ENCODE measurements at regions not wholly inside any gene's neighbourhood (a gene's known extent, or its start where the extent isn't known, plus 50 kb on each side); places are given as distances from the start of the nearest gene placed in this dataset.

GRCh38 chr18:34001376-34001775, 223.3 kb downstream of the NOL4 start:
- H3F3A ChIP-seq (ENCODE audit: insufficient read depth, low read length, poor library complexity, severe bottlenecking): no peaks in the 10 kb centered on the region
- H3K9ac ChIP-seq (ENCODE audit: low read length): no peak overlapping the region
- no peaks in the 10 kb centered on the region for H3K27me3 ChIP-seq (ENCODE audit: insufficient read depth, low read depth, low read length)
- no peak overlapping the region for H2AFZ ChIP-seq (ENCODE audit: low read depth, low read length)
- peaks cover 6% of the 10 kb centered on the region for H3K36me3 ChIP-seq (ENCODE audit: insufficient read depth, low read length)
- no peak overlapping the region for H3K27ac ChIP-seq (ENCODE audit: low read length)
- H3K9me2 ChIP-seq (ENCODE audit: insufficient read depth, low read length): no peaks in the 10 kb centered on the region
- H3K4me3 ChIP-seq (ENCODE audit: low read length): no peak overlapping the region
- H3K79me2 ChIP-seq (replicated peaks; ENCODE audit: insufficient read depth, low read length): no peaks in the 10 kb centered on the region
- TF ChIP-seq SMC3 (conservative IDR thresholded peaks at IDR 0.05; ENCODE audit: poor library complexity) (no peak), MXI1 (conservative IDR thresholded peaks at IDR 0.05; ENCODE audit: poor library complexity, severe bottlenecking) (no peak), POLR2AphosphoS5 (IDR thresholded peaks at IDR 0.05) (no peak)
- H3K9me3 ChIP-seq (ENCODE audit: low read length): peaks cover 8% of the 10 kb centered on the region
- no peak overlapping the region for H3K4me2 ChIP-seq (ENCODE audit: low read length)
- no peaks in the 10 kb centered on the region for H4K20me1 ChIP-seq (ENCODE audit: insufficient read depth)

GRCh38 chr18:33987206-33987605, 237.5 kb downstream of the NOL4 start:
- Histone ChIP-seq H3K27ac (ENCODE audit: low read length) (no peak overlapping the region), H3K79me2 (replicated peaks; ENCODE audit: insufficient read depth, low read length) (no peaks in the 10 kb centered on the region), H3K9me3 (ENCODE audit: low read length) (no peaks in the 10 kb centered on the region), H3F3A (ENCODE audit: insufficient read depth, low read length, poor library complexity, severe bottlenecking) (peaks cover 3% of the 10 kb centered on the region), H3K4me2 (ENCODE audit: low read length) (no peak overlapping the region), H3K36me3 (ENCODE audit: insufficient read depth, low read length) (no peaks in the 10 kb centered on the region), H4K20me1 (ENCODE audit: insufficient read depth) (no peaks in the 10 kb centered on the region), H3K27me3 (ENCODE audit: insufficient read depth, low read depth, low read length) (no peaks in the 10 kb centered on the region), H3K9me2 (ENCODE audit: insufficient read depth, low read length) (no peaks in the 10 kb centered on the region), H3K9ac (ENCODE audit: low read length) (no peak overlapping the region), H3K4me3 (ENCODE audit: low read length) (peak overlapping the region; percentile 15), H2AFZ (ENCODE audit: low read depth, low read length) (no peak overlapping the region)
- TF ChIP-seq TAF1 (IDR thresholded peaks at IDR 0.05; ENCODE audit: low read depth) (no peak), EP300 (conservative IDR thresholded peaks at IDR 0.05; ENCODE audit: poor library complexity, severe bottlenecking) (peak; percentile 79), RAD21 (conservative IDR thresholded peaks at IDR 0.05) (no peak), POLR2AphosphoS5 (IDR thresholded peaks at IDR 0.05) (peak; percentile 48), EZH2 (IDR thresholded peaks at IDR 0.05; ENCODE audit: borderline replicate concordance, insufficient read depth, low read length, poor library complexity, severe bottlenecking) (no peak), CTCF (IDR thresholded peaks at IDR 0.05; ENCODE audit: poor library complexity, severe bottlenecking) (no peak), REST (IDR thresholded peaks at IDR 0.05; ENCODE audit: borderline replicate concordance) (peak; percentile 64), SMC3 (conservative IDR thresholded peaks at IDR 0.05; ENCODE audit: poor library complexity) (no peak), MXI1 (conservative IDR thresholded peaks at IDR 0.05; ENCODE audit: poor library complexity, severe bottlenecking) (peak; percentile 24)

- Histone ChIP-seq H4K20me1 (ENCODE audit: insufficient read depth) (no peaks in the 10 kb centered on the region), H3K9me2 (ENCODE audit: insufficient read depth, low read length) (no peaks in the 10 kb centered on the region), H3K27ac (ENCODE audit: low read length) (no peak overlapping the region), H3K9me3 (ENCODE audit: low read length) (no peaks in the 10 kb centered on the region), H3K79me2 (replicated peaks; ENCODE audit: insufficient read depth, low read length) (no peaks in the 10 kb centered on the region), H3F3A (ENCODE audit: insufficient read depth, low read length, poor library complexity, severe bottlenecking) (peaks cover 3% of the 10 kb centered on the region), H3K27me3 (ENCODE audit: insufficient read depth, low read depth, low read length) (no peaks in the 10 kb centered on the region), H3K36me3 (ENCODE audit: insufficient read depth, low read length) (no peaks in the 10 kb centered on the region), H3K4me3 (ENCODE audit: low read length) (no peak overlapping the region), H3K4me2 (ENCODE audit: low read length) (no peak overlapping the region), H2AFZ (ENCODE audit: low read depth, low read length) (no peak overlapping the region), H3K9ac (ENCODE audit: low read length) (no peak overlapping the region)
- TF ChIP-seq MXI1 (conservative IDR thresholded peaks at IDR 0.05; ENCODE audit: poor library complexity, severe bottlenecking) (no peak), EZH2 (IDR thresholded peaks at IDR 0.05; ENCODE audit: borderline replicate concordance, insufficient read depth, low read length, poor library complexity, severe bottlenecking) (no peak), SMC3 (conservative IDR thresholded peaks at IDR 0.05; ENCODE audit: poor library complexity) (no peak), RAD21 (conservative IDR thresholded peaks at IDR 0.05) (no peak), REST (IDR thresholded peaks at IDR 0.05; ENCODE audit: borderline replicate concordance) (no peak), EP300 (conservative IDR thresholded peaks at IDR 0.05; ENCODE audit: poor library complexity, severe bottlenecking) (no peak), CTCF (IDR thresholded peaks at IDR 0.05; ENCODE audit: poor library complexity, severe bottlenecking) (no peak), POLR2AphosphoS5 (IDR thresholded peaks at IDR 0.05) (no peak), TAF1 (IDR thresholded peaks at IDR 0.05; ENCODE audit: low read depth) (no peak)
These were observed 241.6 kb downstream of the NOL4 start for GRCh38 chr18:33983126-33983525.

Data from neural cell (in vitro differentiated cells).